IMR-90 (cell line): ENCODE measurements at regions not wholly inside any gene's neighbourhood (a gene's known extent, or its start where the extent isn't known, plus 50 kb on each side); places are given as distances from the start of the nearest gene placed in this dataset.

Experiments used
- ATAC-seq: fragments of 200-7000 bp; cut with Tn5 transposase; 2 replicates; pipeline ENCODE4 v1.9.1; 2020; ENCODE audit warnings: low read depth, mild to moderate bottlenecking, moderate library complexity
- BruUV-seq: library from RNA; stranded (reverse); fragments of 400-500 nt; replicated peaks from 2 replicates; lab custom pipeline; 2021; lab: Mats Ljungman, UMichigan
- CTCF ChIA-PET: fragments of 300-600 bp; formaldehyde crosslinking; extraction: SDS; loops from one replicate; lab custom pipeline; 2021; ENCODE audit warnings: antibody characterized with exemption; lab: Yijun Ruan, JAX
- POLR2A ChIA-PET: fragments of 300-600 bp; sonication (Branson Sonifier 250); formaldehyde crosslinking; loops from one replicate; lab custom pipeline; 2022; ENCODE audit warnings: antibody characterized with exemption; ENCODE audit not compliant: unreplicated experiment; lab: Charles Lee
- DNase-seq: peaks from one replicate; pipeline ENCODE4 v3.0.0; 2013
- H2AFZ ChIP-seq: replicated peaks from 2 replicates; pipeline ENCODE3; 2013; ENCODE audit warnings: low read length, mild to moderate bottlenecking; ENCODE audit not compliant: poor library complexity
- H2AK5ac ChIP-seq: 2 replicates; pipeline ENCODE4 v1.6.1; 2013; ENCODE audit warnings: low read depth, low read length, inconsistent platforms
- H2AK9ac ChIP-seq: replicated peaks from 2 replicates; pipeline ENCODE3; 2013; ENCODE audit warnings: mild to moderate bottlenecking, low read depth, low read length, moderate library complexity; ENCODE audit not compliant: poor library complexity
- H2BK120ac ChIP-seq: 2 replicates; pipeline ENCODE4 v1.6.1; 2013; ENCODE audit warnings: low read depth, low read length, inconsistent platforms
- H2BK15ac ChIP-seq: 3 replicates; pipeline ENCODE4 v1.6.1; 2013; ENCODE audit warnings: low read depth, low read length, inconsistent platforms
- H2BK20ac ChIP-seq: 2 replicates; pipeline ENCODE4 v1.6.1; 2013; ENCODE audit warnings: low read depth, mild to moderate bottlenecking, inconsistent platforms, low read length, moderate library complexity
- H2BK5ac ChIP-seq: 2 replicates; pipeline ENCODE4 v1.6.1; 2013; ENCODE audit warnings: mild to moderate bottlenecking, low read depth, low read length, inconsistent platforms; ENCODE audit not compliant: poor library complexity, severe bottlenecking
- H3K14ac ChIP-seq: replicated peaks from 2 replicates; pipeline ENCODE4 v1.6.1; 2013; ENCODE audit warnings: low read depth, low read length, inconsistent platforms
- H3K18ac ChIP-seq: 2 replicates; pipeline ENCODE4 v1.6.1; 2013; ENCODE audit warnings: low read depth, low read length, control low read depth
- H3K23ac ChIP-seq: 2 replicates; pipeline ENCODE4 v1.6.1; 2013; ENCODE audit warnings: low read depth, low read length, inconsistent platforms
- H3K27ac ChIP-seq: 2 replicates; pipeline ENCODE4 v1.5.1; 2013; ENCODE audit warnings: mild to moderate bottlenecking, control low read depth, low read length; ENCODE audit not compliant: insufficient read depth
- H3K27me3 ChIP-seq: 2 replicates; pipeline ENCODE4 v1.6.1; 2013; ENCODE audit warnings: low read length; ENCODE audit not compliant: control insufficient read depth, insufficient read depth
- H3K36me3 ChIP-seq: 2 replicates; pipeline ENCODE4 v1.6.1; 2013; ENCODE audit warnings: low read length, mixed read lengths; ENCODE audit not compliant: control insufficient read depth, insufficient read depth
- H3K4ac ChIP-seq: 2 replicates; pipeline ENCODE4 v1.6.1; 2013; ENCODE audit warnings: low read depth, low read length, inconsistent platforms
- H3K4me1 ChIP-seq: 2 replicates; pipeline ENCODE4 v1.6.1; 2013; ENCODE audit warnings: low read length, mixed read lengths; ENCODE audit not compliant: control insufficient read depth, insufficient read depth
- H3K4me2 ChIP-seq: 2 replicates; pipeline ENCODE4 v1.6.1; 2013; ENCODE audit warnings: low read depth, mild to moderate bottlenecking, control low read depth, low read length, moderate library complexity
- H3K4me3 ChIP-seq: 2 replicates; pipeline ENCODE4 v1.5.1; 2013; ENCODE audit warnings: low read depth, mild to moderate bottlenecking, control low read depth, low read length, moderate library complexity; ENCODE audit not compliant: insufficient read depth
- H3K56ac ChIP-seq: 2 replicates; pipeline ENCODE4 v1.6.1; 2013; ENCODE audit warnings: low read length, inconsistent platforms; ENCODE audit not compliant: insufficient read depth; ENCODE audit errors: extremely low read depth
- H3K79me1 ChIP-seq, 2 experiments: 2 replicates each; pipeline ENCODE4 v1.6.1; 2013; ENCODE audit warnings: low read length in 2 of 2, inconsistent platforms in 1 of 2, low read depth in 1 of 2
- H3K9ac ChIP-seq: 2 replicates; pipeline ENCODE4 v1.6.1; 2013; ENCODE audit warnings: low read depth, low read length, control low read depth
- H3K9me1 ChIP-seq: 2 replicates; pipeline ENCODE4 v1.6.1; 2013; ENCODE audit warnings: low read length, inconsistent platforms; ENCODE audit not compliant: insufficient read depth
- H3K9me3 ChIP-seq: 2 replicates; pipeline ENCODE4 v1.6.1; 2013; ENCODE audit warnings: low read length; ENCODE audit not compliant: control insufficient read depth, insufficient read depth
- H4K20me1 ChIP-seq: 2 replicates; pipeline ENCODE4 v1.6.1; 2013; ENCODE audit warnings: low read length, inconsistent platforms; ENCODE audit not compliant: insufficient read depth
- H4K5ac ChIP-seq: 2 replicates; pipeline ENCODE4 v1.6.1; 2013; ENCODE audit warnings: mild to moderate bottlenecking, low read depth, low read length, control low read depth
- H4K8ac ChIP-seq, 2 experiments: 2 replicates each; pipeline ENCODE4 v1.6.1; 2013; ENCODE audit warnings: low read depth in 2 of 2, low read length in 2 of 2, control low read depth in 1 of 2, inconsistent platforms in 1 of 2
- H4K91ac ChIP-seq: 2 replicates; pipeline ENCODE4 v1.6.1; 2013; ENCODE audit warnings: low read depth, low read length, inconsistent platforms; ENCODE audit not compliant: insufficient read depth
- ELK1 ChIP-seq: fragments of 150-350 bp; IDR thresholded peaks from 2 replicates; pipeline ENCODE4 v1.6.1; 2016; ENCODE audit warnings: low read depth, mild to moderate bottlenecking, low read length, moderate library complexity, borderline replicate concordance
- FOS ChIP-seq: fragments of 150-350 bp; IDR thresholded peaks from 2 replicates; pipeline ENCODE4 v1.6.1; 2016; ENCODE audit warnings: low read depth, low read length
- MAZ ChIP-seq: IDR thresholded peaks from 2 replicates; pipeline ENCODE4 v1.6.1; 2012; ENCODE audit warnings: low read depth, mild to moderate bottlenecking, low read length, improper control_type of control experiment, moderate library complexity, borderline replicate concordance
- NFE2L2 ChIP-seq: fragments of 150-350 bp; IDR thresholded peaks from 2 replicates; pipeline ENCODE4 v1.6.1; 2016; ENCODE audit warnings: low read depth, mild to moderate bottlenecking, low read length
- RAD21 ChIP-seq: IDR thresholded peaks from 2 replicates; pipeline ENCODE4 v1.6.1; 2012; ENCODE audit warnings: low read length, improper control_type of control experiment
- SMC3 ChIP-seq: fragments of 150-350 bp; IDR thresholded peaks from 2 replicates; pipeline ENCODE4 v1.6.1; 2016; ENCODE audit warnings: low read depth, mild to moderate bottlenecking, antibody characterized with exemption, low read length, moderate library complexity
- USF2 ChIP-seq: fragments of 150-350 bp; IDR thresholded peaks from 2 replicates; pipeline ENCODE4 v1.6.1; 2017; ENCODE audit warnings: mild to moderate bottlenecking, antibody characterized with exemption, low read length, low read depth
- WGBS, 2 experiments: methylation state at CpG; one replicate each; pipeline versions ENCODE4 v1.1.5 to v1.1.7; 2013; ENCODE audit warnings: missing lambda C conversion rate in 2 of 2; ENCODE audit not compliant: insufficient read length in 1 of 2; ENCODE audit errors: extremely low coverage in 2 of 2; 5-methylcytosine and 5-hydroxymethylcytosine counted together
- dilution Hi-C: fragments of 300-500 bp; cut with HindIII; formaldehyde crosslinking; loops from one replicate; pipeline ENCODE4 v1.14.3; 2018; ENCODE audit warnings: low sequenced_read_pairs; ENCODE audit not compliant: unreplicated experiment
- in situ Hi-C: fragments of 300-500 bp; cut with MboI; formaldehyde crosslinking; loops from 3 replicates; pipeline ENCODE4 v1.14.3; 2019; ENCODE audit warnings: low sequenced_read_pairs, inconsistent platforms, mixed read lengths
- intact Hi-C: fragments of 100-400 bp; cut with micrococcal nuclease; formaldehyde crosslinking; loops from 2 replicates; pipeline ENCODE4 v1.10.0; 2022
- TF ChIP-seq, protein P1 (sequence below): conservative IDR thresholded peaks from 2 replicates; pipeline ENCODE4 v1.5.1; 2012; ENCODE audit warnings: mild to moderate bottlenecking, low read depth, low read length, improper control_type of control experiment

GRCh38 chr4:17433827-17434226, 78.1 kb downstream of the QDPR start:
- no peak overlapping the region for H2AFZ ChIP-seq
- H3K27me3 ChIP-seq = 0 out of 2 replicates have a peak, but pooled peaks cover 1% of the 10 kb centered on the region
- no peak overlapping the region for H2BK5ac ChIP-seq
- ChIA-PET CTCF (no interaction called here), POLR2A (no interaction called here)
- no peak overlapping the region for H3K56ac ChIP-seq
- H3K4me3 ChIP-seq = no peak overlapping the region
- dilution Hi-C loops (no loop called here), in situ Hi-C loops (no loop called here), intact Hi-C loops (no loop called here)
- H3K23ac ChIP-seq = no peak overlapping the region
- no peak overlapping the region for H4K8ac ChIP-seq
- H2AK9ac ChIP-seq = no peak overlapping the region
- TF ChIP-seq FOS (no peak), SMC3 (no peak), MAZ (no peak), USF2 (no peak), RAD21 (no peak), NFE2L2 (no peak), ELK1 (no peak)
- TF ChIP-seq, protein P1, sequence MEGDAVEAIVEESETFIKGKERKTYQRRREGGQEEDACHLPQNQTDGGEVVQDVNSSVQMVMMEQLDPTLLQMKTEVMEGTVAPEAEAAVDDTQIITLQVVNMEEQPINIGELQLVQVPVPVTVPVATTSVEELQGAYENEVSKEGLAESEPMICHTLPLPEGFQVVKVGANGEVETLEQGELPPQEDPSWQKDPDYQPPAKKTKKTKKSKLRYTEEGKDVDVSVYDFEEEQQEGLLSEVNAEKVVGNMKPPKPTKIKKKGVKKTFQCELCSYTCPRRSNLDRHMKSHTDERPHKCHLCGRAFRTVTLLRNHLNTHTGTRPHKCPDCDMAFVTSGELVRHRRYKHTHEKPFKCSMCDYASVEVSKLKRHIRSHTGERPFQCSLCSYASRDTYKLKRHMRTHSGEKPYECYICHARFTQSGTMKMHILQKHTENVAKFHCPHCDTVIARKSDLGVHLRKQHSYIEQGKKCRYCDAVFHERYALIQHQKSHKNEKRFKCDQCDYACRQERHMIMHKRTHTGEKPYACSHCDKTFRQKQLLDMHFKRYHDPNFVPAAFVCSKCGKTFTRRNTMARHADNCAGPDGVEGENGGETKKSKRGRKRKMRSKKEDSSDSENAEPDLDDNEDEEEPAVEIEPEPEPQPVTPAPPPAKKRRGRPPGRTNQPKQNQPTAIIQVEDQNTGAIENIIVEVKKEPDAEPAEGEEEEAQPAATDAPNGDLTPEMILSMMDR = no peak
- no peaks in the 10 kb centered on the region; the same call in 1 of the 2 replicates for H3K9me3 ChIP-seq
- no TSS peak for BruUV-seq
- WGBS, 2 experiments = 100% methylated on average over 1 of the region's 5 CpGs; no CpG with 5 or more reads in 1 of the 2 experiments
- H2BK15ac ChIP-seq = no peak overlapping the region
- no peak overlapping the region for H3K14ac ChIP-seq
- no peaks in the 10 kb centered on the region for H4K20me1 ChIP-seq
- no peak overlapping the region for H2BK120ac ChIP-seq
- H3K9ac ChIP-seq = no peak overlapping the region
- H3K4me1 ChIP-seq = no peaks in the 10 kb centered on the region
- no peak overlapping the region for H3K18ac ChIP-seq
- no peak overlapping the region for H3K4ac ChIP-seq
- H3K27ac ChIP-seq = no peak overlapping the region
- no peak overlapping the region for H4K5ac ChIP-seq
- DNase-seq = no peak
- H3K4me2 ChIP-seq = no peak overlapping the region
- H2AK5ac ChIP-seq = no peak overlapping the region
- H2BK20ac ChIP-seq = no peak overlapping the region
- H3K36me3 ChIP-seq = no peaks in the 10 kb centered on the region
- no peak overlapping the region for H4K91ac ChIP-seq
- H3K9me1 ChIP-seq = no peaks in the 10 kb centered on the region
- H3K79me1 ChIP-seq = no peaks in the 10 kb centered on the region
- no peak for ATAC-seq
